HAP-1 (cell line): ENCODE measurements at regions not wholly inside any gene's neighbourhood (a gene's known extent, or its start where the extent isn't known, plus 50 kb on each side); places are given as distances from the start of the nearest gene placed in this dataset.

Experiments
- DNase-seq, 2 experiments: peaks; one replicate each; pipeline ENCODE4 v3.0.0-alpha.2; 2016 to 2020; ENCODE audit warnings: low spot score in 2 of 2
- H3K27me3 ChIP-seq: fragments of 250-450 bp; sonication (Bioruptor Pico); 2 replicates; pipeline ENCODE4 v1.5.1; 2020; ENCODE audit warnings: low read depth, mild to moderate bottlenecking, moderate library complexity
- H3K36me3 ChIP-seq: fragments of 250-450 bp; sonication (Bioruptor Pico); replicated peaks from 2 replicates; pipeline ENCODE4 v1.5.1; 2020; ENCODE audit warnings: mild to moderate bottlenecking
- H3K4me1 ChIP-seq: fragments of 250-450 bp; sonication (Bioruptor Pico); 2 replicates; pipeline ENCODE4 v1.5.1; 2020; ENCODE audit warnings: mild to moderate bottlenecking
- H3K4me3 ChIP-seq: fragments of 250-450 bp; sonication (Bioruptor Pico); 2 replicates; pipeline ENCODE4 v1.5.1; 2020; ENCODE audit warnings: mild to moderate bottlenecking, moderate library complexity
- H3K9me3 ChIP-seq: fragments of 250-450 bp; sonication (Bioruptor Pico); 2 replicates; pipeline ENCODE4 v1.5.1; 2020; ENCODE audit warnings: mild to moderate bottlenecking, moderate library complexity
- in situ Hi-C: fragments of 300-500 bp; cut with MboI; formaldehyde crosslinking; loops from 3 replicates; pipeline ENCODE4 v1.14.3; 2020; ENCODE audit warnings: low sequenced_read_pairs, inconsistent platforms, mixed read lengths

DNA sequence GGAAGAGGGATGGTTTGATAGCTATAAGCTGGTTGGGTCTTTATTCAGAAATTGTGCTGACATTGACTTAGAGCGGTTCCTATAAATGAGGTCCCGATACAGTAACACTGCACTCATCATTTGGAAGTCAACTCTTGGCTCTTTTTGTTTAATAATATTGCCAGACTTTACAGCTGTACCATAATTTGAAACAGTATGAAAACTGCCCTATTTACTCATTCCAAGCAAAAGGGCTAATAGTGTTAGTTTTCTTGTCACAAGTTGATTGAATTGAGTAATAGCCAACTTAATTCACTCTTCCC, 128.4 kb upstream of the LIMCH1 start:
- no peak for DNase-seq
- H3K27me3 ChIP-seq = no peaks in the 10 kb centered on the region
- no peak overlapping the region for H3K4me3 ChIP-seq
- H3K4me1 ChIP-seq = peaks cover 26% of the 10 kb centered on the region
- in situ Hi-C loops = no loop called here
- H3K36me3 ChIP-seq = no peaks in the 10 kb centered on the region; the same call in 1 of the 2 replicates
- H3K9me3 ChIP-seq = no peaks in the 10 kb centered on the region

DNA sequence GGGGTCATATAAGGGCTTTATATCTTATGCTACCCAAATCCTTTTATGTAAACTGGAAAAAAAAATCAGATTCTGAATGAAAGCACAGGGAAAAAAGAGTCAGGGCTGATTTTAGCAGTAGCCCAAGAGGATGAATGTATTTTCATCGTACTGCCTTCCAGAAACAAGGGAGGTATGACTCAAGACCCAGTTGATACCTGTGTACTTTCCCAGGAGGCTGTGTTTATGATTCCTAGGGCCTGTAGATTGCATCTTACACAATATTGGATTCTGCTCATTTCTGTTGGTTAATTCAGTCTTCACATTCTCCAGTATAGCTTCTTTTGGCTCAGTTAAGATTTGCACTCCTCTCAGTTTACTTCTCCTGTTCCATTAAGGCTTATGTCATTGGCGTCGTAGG, 127.9 kb upstream of the LIMCH1 start:
- H3K4me1 ChIP-seq = peaks cover 26% of the 10 kb centered on the region
- in situ Hi-C loops = no loop called here

DNA sequence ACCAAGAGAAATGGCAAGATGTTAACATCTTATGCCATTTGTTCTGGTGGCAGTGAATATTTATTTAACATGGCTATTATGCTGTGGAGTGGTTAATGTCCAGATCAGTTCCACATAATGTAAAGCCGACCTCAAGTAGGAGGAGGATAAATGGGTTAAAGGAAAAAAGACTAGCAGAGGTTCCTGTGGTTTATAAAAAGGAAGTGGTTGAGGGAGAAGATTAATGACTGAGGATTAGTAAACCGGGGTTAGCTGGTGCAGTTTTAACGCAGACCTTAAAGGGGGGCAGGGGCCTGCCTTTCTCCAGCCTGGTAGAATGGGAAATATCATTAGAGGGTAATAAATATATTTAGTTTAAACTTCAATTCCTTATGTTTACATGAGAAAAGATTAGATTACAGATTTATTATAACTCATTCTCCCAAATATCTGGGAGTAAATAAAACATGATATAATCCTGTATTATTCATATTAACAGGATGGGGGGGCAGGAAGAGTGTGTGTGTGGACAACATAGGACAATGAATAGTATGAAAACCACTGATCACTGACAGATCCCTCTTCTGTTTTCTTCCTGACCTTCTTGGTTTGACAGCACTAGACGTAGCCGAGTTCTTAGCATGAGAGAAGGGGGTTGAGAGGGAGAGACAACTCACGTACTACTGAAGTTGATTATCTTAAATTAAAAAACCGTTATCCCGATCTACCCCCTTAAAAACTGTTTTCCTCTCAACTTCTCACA, 124.1 kb upstream of the LIMCH1 start:
- in situ Hi-C loops = no loop called here
- Histone ChIP-seq H3K4me1 (peaks cover 21% of the 10 kb centered on the region), H3K4me3 (no peak overlapping the region), H3K27me3 (no peaks in the 10 kb centered on the region), H3K36me3 (no peaks in the 10 kb centered on the region; the same call in 1 of the 2 replicates), H3K9me3 (no peaks in the 10 kb centered on the region)
- DNase-seq = peak in 1 of 2 experiments; percentile 45

More for the DNA sequence above, 127.9 kb upstream of the LIMCH1 start:
- H3K36me3 ChIP-seq = no peaks in the 10 kb centered on the region; the same call in 1 of the 2 replicates
- H3K9me3 ChIP-seq = no peaks in the 10 kb centered on the region
- H3K27me3 ChIP-seq = no peaks in the 10 kb centered on the region
- H3K4me3 ChIP-seq = no peak overlapping the region
- no peak for DNase-seq

GRCh38 chr4:41414412-41414779, 123.6 kb upstream of the LIMCH1 start:
- in situ Hi-C loops = no loop called here
- no peak overlapping the region for H3K4me3 ChIP-seq

DNA sequence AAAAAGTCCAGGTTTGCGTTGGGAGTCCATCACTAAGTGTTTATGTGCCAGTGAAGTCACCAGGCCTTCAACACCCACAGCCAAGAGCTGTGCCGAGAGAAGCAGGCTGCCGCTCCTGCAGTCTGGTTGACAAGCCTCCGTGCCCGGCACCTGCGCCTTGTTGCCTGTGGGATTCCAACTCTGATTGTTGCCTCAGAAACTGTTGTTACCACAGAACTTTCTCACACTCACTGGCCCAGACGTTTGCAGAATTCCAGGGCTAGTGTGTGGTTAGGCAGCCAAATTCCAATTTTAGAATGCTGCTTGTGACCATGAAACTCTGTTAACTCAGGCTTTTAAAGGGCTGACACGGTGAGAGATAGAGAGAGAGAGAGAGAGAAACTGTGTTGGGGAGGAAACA, 119.5 kb upstream of the LIMCH1 start:
- H3K4me1 ChIP-seq = peaks cover 8% of the 10 kb centered on the region
- no peaks in the 10 kb centered on the region for H3K36me3 ChIP-seq
- no peak for DNase-seq
- H3K4me3 ChIP-seq = no peak overlapping the region
- in situ Hi-C loops = no loop called here
- no peaks in the 10 kb centered on the region for H3K27me3 ChIP-seq
- H3K9me3 ChIP-seq = no peaks in the 10 kb centered on the region

More at GRCh38 chr4:41414412-41414779, 123.6 kb upstream of the LIMCH1 start:
- no peak for DNase-seq
- Histone ChIP-seq H3K4me1 (peaks cover 19% of the 10 kb centered on the region), H3K27me3 (no peaks in the 10 kb centered on the region), H3K36me3 (no peaks in the 10 kb centered on the region; the same call in 1 of the 2 replicates), H3K9me3 (no peaks in the 10 kb centered on the region)

- in situ Hi-C loops = no loop called here
- DNase-seq = no peak
Measured at GRCh38 chr4:41420541-41420940, 117.4 kb upstream of the LIMCH1 start.

GRCh38 chr4:41423117-41423516, 114.8 kb upstream of the LIMCH1 start:
- peaks cover 14% of the 10 kb centered on the region for H3K4me1 ChIP-seq
- H3K4me3 ChIP-seq = no peak overlapping the region
- DNase-seq = no peak
- no peaks in the 10 kb centered on the region for H3K9me3 ChIP-seq
- H3K27me3 ChIP-seq = no peaks in the 10 kb centered on the region
- H3K36me3 ChIP-seq = no peaks in the 10 kb centered on the region
- in situ Hi-C loops = no loop called here

More at GRCh38 chr4:41420541-41420940, 117.4 kb upstream of the LIMCH1 start:
- no peak overlapping the region for H3K4me3 ChIP-seq
- H3K36me3 ChIP-seq = no peaks in the 10 kb centered on the region
- no peaks in the 10 kb centered on the region for H3K9me3 ChIP-seq
- H3K4me1 ChIP-seq = no peaks in the 10 kb centered on the region
- no peaks in the 10 kb centered on the region for H3K27me3 ChIP-seq

DNA sequence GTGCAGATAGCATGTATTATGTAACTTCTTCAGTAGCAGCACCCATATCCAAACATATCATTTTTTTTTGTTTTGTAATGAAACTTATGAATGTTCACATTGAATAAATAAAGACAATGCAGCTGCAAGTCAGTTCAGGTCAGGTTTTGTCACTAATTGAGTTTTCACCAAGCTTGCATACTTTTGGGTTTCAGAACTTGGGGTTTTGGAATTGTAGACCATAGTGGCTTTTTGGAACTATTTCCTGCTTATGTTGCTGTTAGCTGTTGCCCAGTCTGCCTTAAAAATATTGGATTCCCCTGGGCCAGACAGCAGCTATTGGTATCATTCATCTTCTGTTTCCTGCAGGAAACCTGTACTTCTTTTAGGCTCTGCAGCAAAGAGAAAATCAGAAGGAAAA, 113.4 kb upstream of the LIMCH1 start:
- Histone ChIP-seq H3K4me3 (no peak overlapping the region), H3K36me3 (no peaks in the 10 kb centered on the region), H3K9me3 (no peaks in the 10 kb centered on the region), H3K27me3 (no peaks in the 10 kb centered on the region), H3K4me1 (peaks cover 27% of the 10 kb centered on the region)
- DNase-seq = no peak
- in situ Hi-C loops = no loop called here

- no peak for DNase-seq
- in situ Hi-C loops = no loop called here
Measured at GRCh38 chr4:41425650-41426049, 112.3 kb upstream of the LIMCH1 start.

DNA sequence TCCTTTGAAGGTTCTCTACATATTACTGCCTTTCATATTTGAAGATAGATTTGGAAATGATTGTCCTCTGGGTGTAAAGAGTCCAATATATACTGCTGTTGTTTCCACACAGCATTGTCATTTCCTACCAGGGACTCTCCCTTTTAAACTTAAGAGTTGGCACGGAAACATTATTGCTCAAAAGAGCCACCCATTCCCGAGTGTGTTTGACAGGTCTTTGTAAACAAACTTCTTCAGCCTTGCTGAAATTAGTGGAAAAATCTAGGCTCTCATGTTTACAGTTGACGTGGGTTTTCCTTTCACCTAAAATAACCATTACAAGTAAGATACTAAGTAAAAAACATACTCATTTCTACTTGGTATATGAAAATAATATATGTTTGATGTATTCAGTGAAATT, 111.4 kb upstream of the LIMCH1 start:
- Histone ChIP-seq H3K36me3 (no peaks in the 10 kb centered on the region), H3K4me1 (peaks cover 44% of the 10 kb centered on the region), H3K4me3 (no peak overlapping the region), H3K9me3 (no peaks in the 10 kb centered on the region), H3K27me3 (no peaks in the 10 kb centered on the region)
- no peak for DNase-seq
- in situ Hi-C loops = no loop called here

More at GRCh38 chr4:41425650-41426049, 112.3 kb upstream of the LIMCH1 start:
- Histone ChIP-seq H3K27me3 (no peaks in the 10 kb centered on the region), H3K9me3 (no peaks in the 10 kb centered on the region), H3K4me3 (no peak overlapping the region), H3K4me1 (peaks cover 35% of the 10 kb centered on the region), H3K36me3 (no peaks in the 10 kb centered on the region)

DNA sequence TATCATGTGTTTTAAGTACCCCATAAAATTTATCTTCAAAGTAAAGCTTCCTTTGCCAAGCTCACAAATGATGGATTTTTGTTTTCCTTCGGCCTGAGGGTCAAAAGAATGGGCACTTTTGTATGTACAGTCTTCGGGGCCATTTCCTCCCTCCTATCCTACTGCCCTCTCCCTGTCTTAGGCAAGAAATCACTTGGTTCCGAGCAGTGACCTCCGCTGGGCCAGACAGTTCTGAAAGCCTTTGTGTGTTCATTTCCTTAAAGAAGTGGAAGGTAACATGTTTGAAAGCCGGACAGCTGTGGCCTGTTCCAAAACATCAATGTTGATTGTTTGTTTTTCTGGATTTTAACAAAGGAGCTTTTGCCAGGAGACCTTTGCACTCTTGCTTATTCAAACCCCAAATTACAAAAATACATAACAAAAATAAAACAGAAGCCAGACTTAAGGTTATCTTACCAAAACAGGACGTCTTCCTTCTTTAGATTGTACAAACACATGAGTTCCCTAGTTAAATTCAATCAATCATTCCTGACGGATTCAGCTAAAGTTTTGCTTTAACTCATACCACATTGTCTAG, 110.6 kb upstream of the LIMCH1 start:
- no peaks in the 10 kb centered on the region for H3K9me3 ChIP-seq
- peaks cover 52% of the 10 kb centered on the region for H3K4me1 ChIP-seq
- no peaks in the 10 kb centered on the region for H3K27me3 ChIP-seq
- no peaks in the 10 kb centered on the region for H3K36me3 ChIP-seq
- no peak for DNase-seq
- in situ Hi-C loops = no loop called here
- no peak overlapping the region for H3K4me3 ChIP-seq

- Histone ChIP-seq H3K36me3 (no peaks in the 10 kb centered on the region), H3K9me3 (no peaks in the 10 kb centered on the region), H3K4me3 (no peak overlapping the region), H3K4me1 (peaks cover 55% of the 10 kb centered on the region), H3K27me3 (no peaks in the 10 kb centered on the region)
- peak in 1 of 2 experiments; percentile 55 for DNase-seq
- in situ Hi-C loops = no loop called here
Measured at GRCh38 chr4:41427931-41428600, 109.9 kb upstream of the LIMCH1 start.

- H3K36me3 ChIP-seq = no peaks in the 10 kb centered on the region
- H3K9me3 ChIP-seq = no peaks in the 10 kb centered on the region
- DNase-seq = no peak
- H3K4me3 ChIP-seq = no peak overlapping the region
- H3K4me1 ChIP-seq = peaks cover 62% of the 10 kb centered on the region
- H3K27me3 ChIP-seq = no peaks in the 10 kb centered on the region
- in situ Hi-C loops = no loop called here
Measured at GRCh38 chr4:41428601-41429279, 109.2 kb upstream of the LIMCH1 start.

DNA sequence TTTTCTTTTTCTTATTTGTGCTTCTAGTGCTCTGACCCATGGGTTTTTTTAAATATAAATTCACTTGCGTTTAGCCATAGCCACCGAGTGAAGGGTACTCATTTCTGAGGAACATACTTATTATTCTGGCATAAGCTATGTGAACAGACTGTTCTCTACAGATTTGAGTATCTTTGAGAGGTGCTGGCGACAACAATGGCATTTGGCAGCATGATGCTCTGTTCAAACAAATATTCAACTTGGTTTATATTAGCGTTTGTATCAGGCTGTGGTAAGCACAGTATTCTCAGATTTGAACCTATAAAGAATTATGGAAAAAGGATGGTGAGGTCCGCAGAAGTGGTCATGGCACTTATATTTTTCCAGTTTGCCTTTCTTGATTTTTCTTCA, 108.7 kb upstream of the LIMCH1 start:
- H3K9me3 ChIP-seq = no peaks in the 10 kb centered on the region
- no peaks in the 10 kb centered on the region for H3K36me3 ChIP-seq
- H3K4me1 ChIP-seq = peaks cover 68% of the 10 kb centered on the region
- no peak overlapping the region for H3K4me3 ChIP-seq
- DNase-seq = no peak
- in situ Hi-C loops = no loop called here
- H3K27me3 ChIP-seq = no peaks in the 10 kb centered on the region
